GM18511 (cell line): ENCODE measurements at regions not wholly inside any gene's neighbourhood (a gene's known extent, or its start where the extent isn't known, plus 50 kb on each side); places are given as distances from the start of the nearest gene placed in this dataset.
"Not testable (repeated sequence)": the region's sequence is repeated elsewhere in the genome, so short reads cannot be mapped to it uniquely, and the experiment has no call there.

ENCODE experiments used
- ATAC-seq: cut with Tn5 transposase; IDR thresholded peaks from one replicate; pipeline ENCODE4 v1.9.1; 2021; ENCODE audit warnings: mild to moderate bottlenecking, moderate library complexity; ENCODE audit not compliant: unreplicated experiment

DNA sequence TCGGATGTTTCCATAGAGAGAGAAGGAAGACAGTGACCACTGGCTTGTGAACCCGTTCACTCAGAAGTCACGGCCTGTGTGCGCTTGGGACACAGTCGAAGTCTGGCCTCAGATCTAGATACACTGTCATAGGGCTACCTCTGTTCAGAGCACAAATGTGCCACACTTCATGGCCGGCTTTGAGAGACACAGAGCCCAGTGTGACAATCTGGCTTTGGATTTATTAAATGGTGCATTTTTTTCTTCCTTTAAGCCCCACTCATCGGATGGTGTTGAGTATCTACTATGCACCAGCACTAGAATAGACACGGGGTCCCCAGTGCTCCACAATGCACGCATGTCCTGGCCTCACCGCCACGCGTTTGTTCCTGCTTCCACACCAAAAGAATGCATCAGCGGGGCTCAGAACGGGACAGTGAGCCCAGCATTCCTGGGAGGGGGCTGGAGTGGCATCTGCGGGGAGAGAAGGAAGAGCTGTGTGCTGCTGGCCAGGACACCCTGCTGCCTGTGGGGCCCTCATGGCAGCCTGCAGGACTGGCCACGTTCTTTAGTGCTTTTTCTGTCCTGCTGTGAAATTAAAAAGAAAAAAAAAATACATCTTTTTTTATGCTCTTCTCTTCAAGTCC is 738.9 kb upstream of the SALL3 start:
- no peak for ATAC-seq

DNA sequence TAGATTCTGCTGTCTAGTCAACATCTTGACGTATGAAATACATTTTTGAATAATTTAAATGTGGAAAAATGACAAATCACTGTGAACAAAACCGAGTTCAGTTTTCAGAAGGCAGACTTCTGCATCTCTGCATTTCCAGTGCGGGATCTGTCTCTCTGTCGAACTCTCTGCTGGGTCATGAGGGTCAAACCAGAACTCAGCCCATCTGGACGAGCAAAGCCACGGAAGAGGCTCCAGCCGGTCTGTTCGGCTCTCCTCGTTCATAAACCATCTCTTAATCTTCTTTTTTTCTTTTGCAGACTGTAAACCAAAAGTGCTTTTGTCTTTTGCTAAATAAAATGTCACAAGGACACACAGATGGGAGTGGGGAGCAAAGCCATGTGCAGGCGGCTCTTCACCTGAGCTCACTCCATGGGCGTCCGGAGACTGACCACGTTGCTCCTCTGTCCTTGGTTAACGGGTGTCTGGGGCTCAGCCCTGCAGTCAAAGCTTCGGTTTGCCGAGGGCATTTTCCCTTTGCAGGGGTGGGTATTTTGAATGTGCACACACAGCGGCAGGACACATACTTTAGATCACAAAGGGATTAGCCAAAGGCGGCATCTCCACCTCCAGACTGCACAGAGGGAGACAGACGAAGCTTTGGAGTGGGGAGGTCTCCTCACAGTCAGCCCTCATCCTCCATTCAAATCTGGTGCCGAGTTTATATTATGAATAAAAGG is 737.9 kb upstream of the SALL3 start:
- no peak for ATAC-seq

DNA sequence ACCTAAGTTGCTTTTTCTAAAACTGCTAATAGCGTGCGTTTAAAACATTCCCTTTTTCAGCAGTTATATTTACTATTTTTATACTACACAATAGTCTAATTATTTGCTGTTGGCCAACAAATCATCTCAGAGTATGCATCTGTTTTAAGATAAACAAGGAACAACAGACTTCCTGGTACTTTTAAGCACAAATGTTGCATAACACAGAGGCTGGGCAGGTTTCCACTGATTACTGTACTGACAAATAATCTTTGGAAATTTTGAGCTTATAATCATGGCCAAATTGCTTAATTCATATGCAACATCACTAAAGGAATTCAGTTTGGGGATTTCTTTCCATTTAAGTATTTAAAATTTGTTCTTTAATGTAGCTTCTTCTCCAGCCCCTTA is 737.4 kb upstream of the SALL3 start:
- ATAC-seq: no peak

DNA sequence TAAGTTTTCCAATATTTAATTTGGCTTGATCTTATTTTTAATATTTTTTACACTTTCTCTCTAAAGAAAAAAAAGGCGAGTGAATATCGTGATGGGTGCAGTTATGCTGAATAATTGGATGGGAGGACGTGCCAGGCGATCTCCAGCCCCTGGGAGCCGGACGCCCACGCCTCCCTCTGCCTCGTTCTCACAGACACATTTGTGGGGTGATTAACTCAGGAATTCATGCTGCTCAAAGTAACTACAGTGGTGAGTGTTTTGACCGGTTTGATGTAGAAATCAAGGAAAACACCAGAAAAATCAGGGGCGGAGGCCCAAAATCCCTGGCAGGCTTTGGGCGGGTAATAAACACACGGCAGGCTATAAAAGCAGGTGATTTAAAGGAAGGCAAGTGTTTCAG is 736.8 kb upstream of the SALL3 start:
- ATAC-seq: no peak

DNA sequence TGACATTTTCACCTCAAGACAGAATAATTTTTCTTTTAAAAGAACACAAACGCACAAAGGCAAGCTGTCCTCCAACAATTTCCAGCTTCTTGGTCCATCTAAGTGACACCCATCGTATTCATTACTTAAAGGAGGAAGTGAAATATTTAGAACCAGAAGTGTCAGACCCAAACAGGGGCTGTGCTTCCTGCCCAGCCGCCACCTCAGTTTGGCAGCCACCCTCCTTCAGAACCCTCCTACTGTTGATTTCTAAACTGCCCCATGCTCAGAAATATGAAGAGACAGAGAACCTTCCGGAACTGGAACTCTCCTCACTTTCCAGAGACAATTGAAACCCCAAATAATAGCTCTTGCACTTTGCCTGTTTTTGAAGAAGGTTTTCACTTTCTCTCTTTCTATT is 734.8 kb upstream of the SALL3 start:
- ATAC-seq: no peak

DNA sequence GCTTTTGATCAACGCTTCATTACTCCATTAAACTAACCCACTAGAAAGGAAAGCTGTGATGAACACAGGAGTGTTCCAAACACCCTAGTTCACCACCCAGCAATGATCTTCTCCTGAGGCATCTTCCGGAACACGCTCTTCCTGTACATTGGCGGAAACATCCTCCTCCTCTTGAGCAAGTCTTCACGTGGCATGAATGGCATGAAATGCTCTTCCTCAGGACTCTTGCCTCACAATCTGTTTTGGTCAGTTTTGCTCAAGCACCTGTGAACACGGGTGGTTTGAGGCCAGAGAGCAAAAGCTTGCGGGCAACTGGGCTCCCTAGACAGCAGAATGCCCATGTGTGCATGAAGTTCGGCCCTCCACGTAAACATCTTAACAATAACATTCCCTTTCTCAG is 734.2 kb upstream of the SALL3 start:
- ATAC-seq: no peak

DNA sequence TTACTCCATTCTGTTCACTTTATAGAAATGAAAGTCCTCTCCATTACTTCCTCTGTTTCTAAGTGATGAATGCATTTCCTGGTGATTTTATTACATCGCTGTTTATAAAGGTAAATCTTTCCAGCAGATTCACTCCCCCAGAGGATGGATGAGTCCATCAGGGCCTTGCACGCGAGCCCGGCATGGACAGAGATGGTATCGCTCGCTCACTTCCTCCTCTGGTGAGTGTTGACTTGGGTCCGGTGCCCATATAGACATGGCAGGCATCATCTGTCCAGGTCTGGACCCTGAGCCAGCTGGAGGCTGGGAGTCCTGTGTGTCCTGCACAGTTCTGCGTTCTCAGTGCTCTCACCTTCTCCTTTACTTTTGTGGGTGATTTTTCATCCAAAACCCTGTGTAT is 733.6 kb upstream of the SALL3 start:
- ATAC-seq: no peak

DNA sequence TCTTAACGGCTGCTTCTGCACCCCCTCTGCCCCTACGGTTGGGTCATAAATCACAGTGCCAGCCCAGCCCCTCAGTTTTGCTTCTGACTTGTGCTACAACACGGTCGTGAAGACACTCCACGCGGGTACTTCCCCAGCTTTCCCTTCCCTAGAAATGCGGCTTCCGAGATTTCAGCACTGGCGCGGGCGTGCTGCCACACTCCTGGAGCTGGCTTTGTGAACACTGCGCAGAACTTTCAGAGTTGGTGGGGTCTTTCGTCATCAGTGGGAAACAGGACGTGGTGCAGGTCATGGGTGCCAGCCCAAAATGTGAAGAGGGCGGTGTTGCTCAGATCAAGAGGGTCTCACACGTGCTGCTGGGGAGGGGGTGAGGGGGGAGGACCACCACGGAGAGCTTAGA is 733.0 kb upstream of the SALL3 start:
- ATAC-seq: no peak

DNA sequence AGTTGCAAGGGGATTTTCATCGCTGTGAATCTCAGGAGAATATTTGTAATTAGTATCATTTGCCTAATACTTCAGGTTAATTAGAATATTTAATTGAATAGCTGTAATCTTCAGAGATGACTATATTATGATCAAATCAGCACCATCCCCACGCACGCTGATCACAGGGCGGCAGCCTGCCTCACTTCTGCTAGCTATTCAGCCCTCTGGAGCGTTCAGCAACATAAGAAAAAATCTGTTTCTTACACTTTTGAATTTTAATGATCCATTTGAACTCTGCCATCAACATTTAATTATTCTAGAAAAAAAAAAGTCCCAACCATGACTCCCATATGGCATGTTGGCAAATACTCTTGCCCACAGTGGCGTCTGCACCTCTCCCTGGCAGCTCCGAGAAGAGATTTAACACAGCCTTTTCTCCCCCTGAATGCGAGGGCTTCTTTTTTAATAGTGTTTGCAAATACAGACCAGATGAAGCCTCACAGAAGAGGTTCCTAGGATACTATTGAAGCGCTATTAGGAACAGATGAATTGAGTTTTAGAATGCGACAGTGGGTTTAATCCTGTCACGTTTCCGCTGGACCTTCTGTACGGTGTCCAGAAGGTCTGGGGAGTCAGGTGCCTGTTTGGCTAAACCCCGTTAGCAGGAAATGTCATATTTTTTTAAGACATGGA is 731.9 kb upstream of the SALL3 start:
- ATAC-seq: no peak

DNA sequence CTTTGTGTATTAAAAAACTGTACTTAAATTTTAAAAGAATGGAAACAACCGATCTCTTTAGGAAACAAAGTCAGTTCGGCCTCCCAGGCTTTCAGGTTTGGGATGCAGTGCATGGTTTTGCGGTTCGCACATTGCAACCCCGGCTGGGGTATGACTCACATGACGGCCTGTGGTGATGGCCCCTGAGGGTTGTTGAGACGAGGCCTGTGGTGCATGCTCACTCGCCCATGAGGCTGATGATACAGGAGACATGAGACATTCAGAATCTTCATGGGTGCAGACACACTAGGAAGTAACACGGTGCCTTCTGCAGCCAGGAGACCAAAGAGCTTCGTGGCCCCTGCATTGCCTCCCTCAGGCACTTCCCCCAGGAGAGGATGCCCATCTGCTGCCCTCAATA is 724.6 kb upstream of the SALL3 start:
- no peak for ATAC-seq

DNA sequence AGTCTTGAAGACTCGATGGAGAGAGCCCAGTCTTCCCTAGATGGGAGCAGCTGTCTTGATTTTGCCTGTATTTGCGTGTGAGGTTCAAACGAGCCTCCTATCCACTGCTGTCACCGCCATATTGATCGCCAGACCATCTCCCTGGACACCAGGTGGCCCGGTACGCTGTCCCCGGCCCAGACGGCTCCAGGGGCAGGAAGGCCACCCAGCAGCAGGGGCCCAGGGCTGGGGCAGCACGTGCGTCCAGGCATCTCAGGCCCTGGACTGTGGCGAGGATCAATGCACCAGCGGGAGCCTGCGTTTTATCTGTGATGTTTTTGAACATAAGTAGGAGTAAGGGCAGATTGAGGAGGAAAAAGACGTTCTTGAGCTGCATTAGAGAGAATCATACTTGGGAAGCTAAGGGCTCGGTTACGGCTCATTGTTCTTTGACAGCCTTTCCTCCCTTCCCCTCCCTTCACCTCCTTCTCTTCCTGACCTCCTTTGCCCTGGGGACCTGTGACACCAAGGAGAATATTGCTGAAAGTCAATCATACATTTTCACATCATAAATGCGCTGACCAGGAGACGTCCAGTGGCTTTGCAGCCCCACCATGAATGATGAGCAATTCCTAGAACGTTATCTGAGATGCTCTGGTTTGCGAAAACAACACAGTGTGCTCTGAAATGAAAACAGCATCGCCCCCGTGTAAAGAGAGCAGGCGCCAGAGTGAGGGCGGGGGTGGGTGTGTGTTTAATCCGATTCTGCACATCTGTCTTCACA is 711.2 kb upstream of the SALL3 start:
- no peak for ATAC-seq

DNA sequence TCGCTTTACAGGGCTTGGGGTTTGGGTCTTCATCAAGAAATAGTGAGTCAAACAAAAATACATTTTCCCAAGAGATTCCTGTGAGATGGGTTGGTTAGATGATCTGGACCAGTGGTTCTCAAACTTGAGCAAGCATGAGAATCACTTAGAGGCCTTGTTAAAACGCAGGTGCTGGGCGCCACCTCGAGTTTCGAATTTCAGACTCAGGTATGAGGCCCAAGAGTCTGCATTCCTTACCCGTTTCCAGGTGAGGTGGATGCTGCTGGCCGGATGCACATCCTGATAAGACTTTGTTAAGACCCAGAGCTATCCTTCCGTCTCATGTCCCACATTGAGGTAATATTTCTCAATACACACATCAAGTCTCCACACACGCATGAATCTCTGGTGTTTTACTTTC is 707.8 kb upstream of the SALL3 start:
- ATAC-seq: no peak

DNA sequence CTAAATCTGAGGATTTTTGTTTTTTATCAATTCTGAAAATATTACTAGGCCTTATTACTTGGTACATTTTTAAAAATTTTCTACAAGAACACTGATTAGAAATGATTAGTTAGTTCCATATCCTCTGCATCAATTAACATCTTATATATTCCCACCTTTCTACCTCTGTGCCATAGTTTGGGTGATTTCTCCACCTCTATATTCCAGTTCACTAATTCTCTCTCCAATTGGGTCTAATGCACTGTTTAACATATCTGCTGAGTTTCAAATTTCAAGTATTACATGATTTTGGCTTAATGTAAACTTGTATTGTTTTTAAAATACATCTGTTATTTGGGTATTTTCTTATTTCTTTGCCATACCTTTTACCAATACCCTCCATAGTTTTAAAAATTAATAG is 705.7 kb upstream of the SALL3 start:
- no peak for ATAC-seq

DNA sequence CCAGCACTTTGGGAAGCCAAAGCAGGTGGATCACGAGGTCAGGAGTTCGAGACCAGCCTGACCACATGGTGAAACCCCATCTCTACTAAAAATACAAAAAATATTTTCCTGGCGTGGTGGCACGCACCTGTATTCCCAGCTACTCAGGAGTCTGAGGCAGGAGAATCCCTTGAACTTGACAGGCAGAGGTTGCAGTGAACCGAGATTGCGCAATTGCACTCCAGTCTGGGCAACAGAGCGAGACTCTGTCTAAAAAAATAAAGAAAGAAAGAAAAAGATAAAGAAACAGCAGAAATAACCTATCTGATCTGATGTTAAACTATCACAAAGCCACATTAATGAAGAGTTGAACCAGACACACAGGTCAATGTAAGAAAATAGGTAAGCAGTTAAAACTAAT is 696.2 kb upstream of the SALL3 start:
- not testable (repeated sequence) for ATAC-seq

DNA sequence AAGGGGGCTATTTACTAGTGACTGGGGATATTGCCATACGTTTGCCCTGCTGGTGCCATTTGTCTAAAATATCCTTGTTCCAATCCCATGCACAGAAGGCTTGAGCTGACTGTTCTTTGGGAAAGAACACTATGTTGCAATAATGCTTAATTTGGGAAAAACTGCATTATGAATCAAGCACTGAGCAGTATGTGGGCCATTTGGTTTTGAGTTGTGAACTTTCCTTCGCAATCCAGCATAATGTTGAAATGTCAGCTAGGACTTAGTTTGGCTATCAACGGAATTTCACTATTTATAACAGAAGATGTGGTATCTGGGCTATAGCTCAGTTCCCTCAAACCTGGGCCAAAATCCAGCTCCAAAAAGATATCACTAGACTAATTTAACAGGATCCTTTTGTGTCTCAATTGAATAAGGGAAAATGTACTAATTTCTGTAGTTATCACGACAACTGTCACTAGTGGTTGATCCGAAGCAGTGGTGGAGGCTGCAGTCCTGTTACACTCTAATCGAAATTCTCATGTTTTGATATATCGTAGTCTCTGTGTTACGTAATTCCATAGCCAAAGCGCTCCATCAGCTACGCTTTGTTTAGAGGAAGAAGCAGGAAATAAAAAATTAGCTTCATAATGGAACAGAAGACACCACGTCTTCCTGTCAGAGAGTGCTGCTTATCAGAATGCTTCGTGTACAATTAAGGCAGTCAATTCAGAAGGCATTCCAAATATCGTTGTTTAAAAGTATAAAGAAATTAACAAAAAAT is 686.8 kb upstream of the SALL3 start:
- ATAC-seq: no peak

DNA sequence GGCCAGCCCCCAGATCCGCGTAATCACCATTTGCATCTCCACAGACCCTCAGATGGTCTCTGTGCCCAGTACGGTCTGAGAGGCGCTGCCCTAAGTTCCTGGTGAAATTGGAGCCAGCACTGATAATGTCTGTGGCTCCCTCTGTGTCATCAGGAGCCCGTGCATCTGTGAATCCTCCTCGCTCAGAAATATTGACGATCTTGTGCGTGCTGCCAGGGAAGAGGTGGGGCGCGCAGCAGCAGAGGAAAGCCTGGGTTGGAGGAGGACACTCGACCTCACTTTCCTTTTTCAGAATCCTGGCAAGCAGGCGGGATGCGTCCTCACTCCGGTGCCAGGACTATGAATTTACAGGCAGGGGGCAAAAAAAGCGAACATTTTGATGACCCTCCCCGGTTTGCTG is 686.1 kb upstream of the SALL3 start:
- ATAC-seq: no peak

DNA sequence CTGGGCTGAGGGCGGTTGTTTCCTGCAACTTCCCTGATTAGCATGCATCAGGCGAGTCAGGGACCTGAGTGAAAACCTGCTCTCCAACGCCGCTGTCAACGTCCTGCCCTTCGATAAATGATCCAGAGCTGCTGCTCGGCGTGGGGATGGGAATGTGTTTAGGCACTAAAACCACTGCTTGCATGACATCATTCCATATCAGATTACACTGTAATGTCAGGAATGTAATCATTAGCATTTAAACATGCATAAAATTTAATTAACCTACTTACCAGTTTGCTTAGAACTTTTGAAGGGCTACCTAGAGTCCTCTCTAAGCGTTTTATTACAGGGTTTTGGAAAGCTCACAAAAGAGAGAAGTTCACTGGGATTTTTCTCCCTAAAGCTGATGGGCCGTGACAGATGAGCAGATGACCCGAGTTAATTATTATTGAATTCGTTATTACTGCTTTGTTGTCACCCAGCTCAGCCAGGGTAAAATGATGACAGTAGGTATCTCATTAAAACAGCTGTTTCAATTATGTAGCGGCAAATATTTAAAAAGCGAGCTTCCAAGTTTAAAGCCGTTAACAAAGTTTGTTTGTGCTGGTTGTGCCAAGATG is 685.6 kb upstream of the SALL3 start:
- ATAC-seq: no peak

DNA sequence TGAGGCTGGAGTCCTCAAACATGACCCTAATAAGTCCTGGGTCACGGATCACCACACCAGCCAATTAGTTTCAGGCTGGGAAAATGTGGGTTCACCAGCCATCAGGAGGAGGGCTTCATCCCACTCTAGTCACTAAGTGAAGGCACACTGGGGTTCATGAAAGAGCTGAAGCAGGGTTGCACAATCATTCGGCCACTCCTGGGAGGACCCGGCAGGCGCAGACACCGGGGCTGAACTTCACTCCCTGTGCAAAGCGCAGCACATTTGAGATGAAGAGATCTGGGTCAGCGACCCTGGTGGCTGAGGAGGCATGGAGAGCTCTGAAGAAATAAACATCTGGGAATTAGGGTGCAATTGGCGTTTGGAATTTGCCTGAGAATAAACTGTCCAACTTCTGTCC is 684.4 kb upstream of the SALL3 start:
- ATAC-seq: no peak

DNA sequence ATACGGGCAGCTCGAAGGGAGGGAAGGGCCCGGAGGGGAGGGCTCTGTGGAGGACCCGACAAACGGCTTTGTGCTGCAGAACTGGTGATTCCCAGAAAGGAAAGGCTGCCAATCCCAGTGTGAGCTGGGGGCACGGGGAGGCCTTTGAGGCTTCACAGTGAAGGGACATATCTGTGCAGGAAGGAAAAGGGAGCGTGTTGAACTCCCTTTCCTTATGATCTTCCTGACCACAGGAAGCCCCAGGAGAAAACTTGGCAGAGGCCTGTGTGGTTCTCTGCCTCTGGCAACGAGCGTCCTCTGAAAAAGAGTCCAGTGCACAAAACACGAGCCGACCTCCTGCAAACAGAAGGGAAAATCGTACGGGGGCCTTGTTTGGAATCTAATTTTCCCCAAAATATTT is 683.5 kb upstream of the SALL3 start:
- ATAC-seq: no peak

DNA sequence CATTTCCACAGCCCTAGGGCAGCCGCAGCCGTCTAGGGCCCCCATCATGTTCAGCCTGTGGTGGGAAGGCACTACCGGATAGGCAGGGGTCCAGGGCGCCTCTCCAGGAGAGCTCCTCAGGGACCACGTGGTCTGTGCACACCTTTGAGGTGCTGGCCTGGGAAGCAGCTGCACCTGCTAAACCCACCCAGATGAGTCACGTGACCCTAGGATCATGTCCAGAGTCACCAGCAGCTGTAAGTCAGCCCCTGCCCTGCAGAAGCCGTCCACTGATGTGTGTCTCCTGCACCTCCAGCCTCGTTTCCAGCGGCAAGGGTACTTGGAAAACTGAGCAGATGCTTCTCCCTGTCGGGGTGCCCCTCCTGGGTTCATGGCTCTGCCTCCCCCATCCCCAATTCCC is 682.6 kb upstream of the SALL3 start:
- no peak for ATAC-seq
